B cell (primary cell): ENCODE measurements at regions not wholly inside any gene's neighbourhood (a gene's known extent, or its start where the extent isn't known, plus 50 kb on each side); places are given as distances from the start of the nearest gene placed in this dataset.

Experiments
- ATAC-seq: fragments of 200-7000 bp; cut with Tn5 transposase; one replicate; pipeline ENCODE4 v1.10.0; 2021; ENCODE audit warnings: low read depth, mild to moderate bottlenecking, moderate number of reproducible peaks, moderate library complexity
- CTCF ChIA-PET: fragments of 350-600 bp; sonication (Branson Sonifier 250); formaldehyde crosslinking; loops from one replicate; lab custom pipeline; 2021; ENCODE audit warnings: antibody characterized with exemption, inconsistent platforms; lab: Charles Lee
- POLR2A ChIA-PET: fragments of 350-600 bp; sonication (Branson Sonifier 250); formaldehyde crosslinking; loops from one replicate; lab custom pipeline; 2021; ENCODE audit warnings: antibody characterized with exemption; lab: Charles Lee
- DNase-seq: peaks from one replicate; pipeline ENCODE4 v3.0.0; 2013
- H2AFZ ChIP-seq: 2 replicates; pipeline ENCODE4 v1.6.1; 2012; ENCODE audit warnings: mild to moderate bottlenecking, low read depth, low read length; ENCODE audit not compliant: insufficient read depth, poor library complexity, severe bottlenecking
- H3K27ac ChIP-seq, 2 donors: 1 replicate in 1 of 2; 2 replicates in 1 of 2; pipeline ENCODE4 v1.5.1; 2012 to 2013; ENCODE audit warnings: low read length in 2 of 2, mild to moderate bottlenecking in 2 of 2, moderate library complexity in 1 of 2
- H3K27me3 ChIP-seq, 4 experiments: fragments of 200-600 bp in 1 of 4; sonication (generic) in 1 of 4; replicated peaks in 1 of 4; 1 replicate in 2 of 4; 2 replicates in 2 of 4; pipeline versions ENCODE4 v1.6.1 to v1.7.0; 2013 to 2016; ENCODE audit warnings: low read length in 3 of 4, mild to moderate bottlenecking in 2 of 4, mixed read lengths in 1 of 4, moderate library complexity in 1 of 4; ENCODE audit not compliant: insufficient read depth in 4 of 4, control insufficient read depth in 3 of 4; ENCODE audit errors: control extremely low read depth in 1 of 4
- H3K36me3 ChIP-seq, 2 experiments: replicated peaks in 1 of 2; 1 replicate in 1 of 2; 2 replicates in 1 of 2; pipeline versions ENCODE4 v1.6.1 to v1.7.1; 2013; ENCODE audit warnings: low read length in 1 of 2; ENCODE audit not compliant: insufficient read depth in 2 of 2, control insufficient read depth in 1 of 2; ENCODE audit errors: control extremely low read depth in 1 of 2, extremely low read depth in 1 of 2
- H3K4me1 ChIP-seq, 2 donors: fragments of 200-600 bp in 1 of 2; sonication (generic) in 1 of 2; 1 replicate in 1 of 2; 2 replicates in 1 of 2; pipeline versions ENCODE4 v1.5.1 to v1.6.1; 2013 to 2017; ENCODE audit warnings: low read length in 2 of 2; ENCODE audit not compliant: control insufficient read depth in 2 of 2, insufficient read depth in 2 of 2
- H3K4me2 ChIP-seq: replicated peaks from 2 replicates; pipeline ENCODE3; 2012; ENCODE audit warnings: mild to moderate bottlenecking, low read depth, low read length; ENCODE audit not compliant: poor library complexity, severe bottlenecking
- H3K4me3 ChIP-seq, 5 experiments: fragments of 200-600 bp in 1 of 5; sonication (generic) in 1 of 5; 1 replicate in 3 of 5; 2 replicates in 2 of 5; pipeline versions ENCODE4 v1.5.1 to v1.7.0; 2011 to 2016; ENCODE audit warnings: low read length in 4 of 5, mild to moderate bottlenecking in 4 of 5, low read depth in 2 of 5, control low read depth in 1 of 5, moderate library complexity in 1 of 5; ENCODE audit not compliant: insufficient read depth in 1 of 5; ENCODE audit errors: control extremely low read depth in 1 of 5, extremely low read depth in 1 of 5
- H3K79me2 ChIP-seq: fragments of 200-600 bp; sonication (generic); one replicate; pipeline ENCODE4 v1.6.0; 2016; ENCODE audit warnings: low read length; ENCODE audit not compliant: control insufficient read depth, insufficient read depth
- H3K9ac ChIP-seq: fragments of 200-600 bp; sonication (generic); 2 replicates; pipeline ENCODE4 v1.6.1; 2017; ENCODE audit warnings: mild to moderate bottlenecking, low read length, moderate library complexity
- H3K9me3 ChIP-seq, 3 donors: one replicate each; pipeline versions ENCODE4 v1.6.1 to v1.7.1; 2013; ENCODE audit warnings: low read length in 2 of 3; ENCODE audit not compliant: control insufficient read depth in 2 of 3, insufficient read depth in 1 of 3; ENCODE audit errors: control extremely low read depth in 1 of 3
- H4K20me1 ChIP-seq: 2 replicates; pipeline ENCODE4 v1.6.0; 2012; ENCODE audit warnings: mild to moderate bottlenecking, low read length; ENCODE audit not compliant: insufficient read depth, control insufficient read depth, poor library complexity, severe bottlenecking
- H3K27ac Mint-ChIP-seq: one replicate; pipeline ENCODE4 v1.8.0; 2021; ENCODE audit warnings: mixed read lengths
- H3K27me3 Mint-ChIP-seq: one replicate; pipeline ENCODE4 v1.8.0; 2021; ENCODE audit warnings: mixed read lengths
- H3K4me1 Mint-ChIP-seq: one replicate; pipeline ENCODE4 v1.8.0; 2021; ENCODE audit warnings: mixed read lengths
- H3K4me3 Mint-ChIP-seq: one replicate; pipeline ENCODE4 v1.8.0; 2021; ENCODE audit warnings: mixed read lengths
- H3K9me3 Mint-ChIP-seq: one replicate; pipeline ENCODE4 v1.8.0; 2022; ENCODE audit warnings: mixed read lengths; ENCODE audit not compliant: insufficient read depth
- EZH2 ChIP-seq: IDR thresholded peaks from 2 replicates; pipeline ENCODE4 v1.6.1; 2012; ENCODE audit warnings: borderline replicate concordance, low read depth, mild to moderate bottlenecking, moderate library complexity, low read length; ENCODE audit not compliant: insufficient read depth, poor library complexity, severe bottlenecking
- WGBS: methylation state at CpG from one replicate; pipeline ENCODE4 v1.1.5; 2013; ENCODE audit warnings: missing lambda C conversion rate; ENCODE audit not compliant: insufficient coverage; 5-methylcytosine and 5-hydroxymethylcytosine counted together
- intact Hi-C: fragments of 100-400 bp; cut with micrococcal nuclease; formaldehyde crosslinking; loops from one replicate; pipeline ENCODE4 v1.10.0; 2022
- TF ChIP-seq, protein P1 (sequence below): fragments of 200-600 bp; IDR thresholded peaks from one replicate; pipeline ENCODE4 v1.8.0; 2022; ENCODE audit warnings: antibody characterized with exemption, mild to moderate bottlenecking

DNA sequence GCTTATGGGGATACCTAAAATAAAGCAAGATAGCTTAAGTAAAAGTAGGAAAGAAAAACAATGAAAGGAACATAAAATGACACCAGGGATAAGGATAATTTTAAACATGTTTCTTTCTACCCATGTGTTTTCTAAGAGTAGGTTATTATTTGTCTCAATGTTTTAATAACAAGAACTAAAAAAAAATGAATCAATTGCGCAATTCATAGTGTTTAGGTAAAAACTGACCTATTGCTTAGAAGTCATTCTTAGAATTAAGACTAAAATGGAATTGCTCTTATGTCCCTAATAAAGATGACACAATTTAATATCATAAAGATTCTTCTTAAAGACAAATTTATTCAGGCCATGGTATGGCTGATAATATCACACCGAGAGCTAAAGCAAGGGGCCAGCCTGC lies 58.0 kb upstream of the COL24A1 start:
- Mint-ChIP-seq H3K27me3 (no peaks in the 10 kb centered on the region), H3K4me3 (no peak overlapping the region), H3K4me1 (no peaks in the 10 kb centered on the region), H3K27ac (no peak overlapping the region), H3K9me3 (no peaks in the 10 kb centered on the region)
- WGBS: no CpG with 5 or more reads among the region's 2 CpGs
- no peaks in the 10 kb centered on the region for H3K79me2 ChIP-seq
- H3K9me3 ChIP-seq: no peaks in the 10 kb centered on the region
- no peak overlapping the region for H2AFZ ChIP-seq
- no peak overlapping the region for H3K27ac ChIP-seq
- TF ChIP-seq EZH2: no peak
- TF ChIP-seq, protein P1, sequence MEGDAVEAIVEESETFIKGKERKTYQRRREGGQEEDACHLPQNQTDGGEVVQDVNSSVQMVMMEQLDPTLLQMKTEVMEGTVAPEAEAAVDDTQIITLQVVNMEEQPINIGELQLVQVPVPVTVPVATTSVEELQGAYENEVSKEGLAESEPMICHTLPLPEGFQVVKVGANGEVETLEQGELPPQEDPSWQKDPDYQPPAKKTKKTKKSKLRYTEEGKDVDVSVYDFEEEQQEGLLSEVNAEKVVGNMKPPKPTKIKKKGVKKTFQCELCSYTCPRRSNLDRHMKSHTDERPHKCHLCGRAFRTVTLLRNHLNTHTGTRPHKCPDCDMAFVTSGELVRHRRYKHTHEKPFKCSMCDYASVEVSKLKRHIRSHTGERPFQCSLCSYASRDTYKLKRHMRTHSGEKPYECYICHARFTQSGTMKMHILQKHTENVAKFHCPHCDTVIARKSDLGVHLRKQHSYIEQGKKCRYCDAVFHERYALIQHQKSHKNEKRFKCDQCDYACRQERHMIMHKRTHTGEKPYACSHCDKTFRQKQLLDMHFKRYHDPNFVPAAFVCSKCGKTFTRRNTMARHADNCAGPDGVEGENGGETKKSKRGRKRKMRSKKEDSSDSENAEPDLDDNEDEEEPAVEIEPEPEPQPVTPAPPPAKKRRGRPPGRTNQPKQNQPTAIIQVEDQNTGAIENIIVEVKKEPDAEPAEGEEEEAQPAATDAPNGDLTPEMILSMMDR: no peak
- POLR2A ChIA-PET: no interaction called here
- H4K20me1 ChIP-seq: no peaks in the 10 kb centered on the region
- CTCF ChIA-PET: no interaction called here
- no peaks in the 10 kb centered on the region for H3K27me3 ChIP-seq
- no peak overlapping the region for H3K4me2 ChIP-seq
- no peaks in the 10 kb centered on the region for H3K4me1 ChIP-seq
- no peak overlapping the region for H3K4me3 ChIP-seq
- DNase-seq (no peak), ATAC-seq (no peak)
- H3K36me3 ChIP-seq: no peaks in the 10 kb centered on the region
- intact Hi-C loops: no loop called here
- no peak overlapping the region for H3K9ac ChIP-seq

DNA sequence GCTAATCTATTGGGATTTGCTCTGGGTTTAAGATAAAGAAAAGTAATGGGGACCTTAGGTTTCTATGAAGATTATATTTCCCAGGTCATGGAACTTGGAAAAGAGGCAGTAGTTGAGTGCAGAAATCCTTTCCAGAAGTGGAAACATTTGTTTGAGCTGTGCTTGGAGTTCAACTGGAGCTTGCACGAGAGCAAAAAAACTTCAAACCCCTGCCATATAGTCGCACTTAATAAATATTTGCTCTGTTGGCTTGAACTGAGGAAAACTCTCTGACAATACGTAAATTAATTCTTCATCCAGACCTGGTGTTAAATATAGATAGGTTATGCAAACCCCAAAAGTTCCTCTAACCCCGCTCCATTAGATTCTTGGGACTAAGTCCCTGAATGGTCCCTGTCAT lies 52.8 kb upstream of the COL24A1 start:
- H4K20me1 ChIP-seq: no peaks in the 10 kb centered on the region
- no peak overlapping the region for H3K4me3 ChIP-seq
- ChIA-PET CTCF (no interaction called here), POLR2A (no interaction called here)
- ATAC-seq (no peak), DNase-seq (no peak)
- Mint-ChIP-seq H3K4me3 (no peak overlapping the region), H3K4me1 (no peaks in the 10 kb centered on the region), H3K27ac (no peak overlapping the region), H3K9me3 (no peaks in the 10 kb centered on the region), H3K27me3 (no peaks in the 10 kb centered on the region)
- H3K27me3 ChIP-seq: no peaks in the 10 kb centered on the region
- no CpG with 5 or more reads among the region's 4 CpGs for WGBS
- intact Hi-C loops: no loop called here
- no peak overlapping the region for H2AFZ ChIP-seq
- H3K27ac ChIP-seq: no peak overlapping the region
- no peak overlapping the region for H3K4me2 ChIP-seq
- no peaks in the 10 kb centered on the region for H3K9me3 ChIP-seq
- no peak overlapping the region for H3K9ac ChIP-seq
- no peaks in the 10 kb centered on the region for H3K79me2 ChIP-seq
- no peaks in the 10 kb centered on the region for H3K36me3 ChIP-seq
- TF ChIP-seq, protein P1: no peak
- TF ChIP-seq EZH2: no peak
- H3K4me1 ChIP-seq: no peaks in the 10 kb centered on the region
